AG09309 (cell line): ENCODE measurements at regions not wholly inside any gene's neighbourhood (a gene's known extent, or its start where the extent isn't known, plus 50 kb on each side); places are given as distances from the start of the nearest gene placed in this dataset.
"Not testable (repeated sequence)": the region's sequence is repeated elsewhere in the genome, so short reads cannot be mapped to it uniquely, and the experiment has no call there.

ENCODE experiments used
- DNase-seq: peaks from one replicate; pipeline ENCODE4 v3.0.0-alpha.2; 2010; ENCODE audit warnings: low read depth
- H3K4me3 ChIP-seq: 2 replicates; pipeline ENCODE4 v1.5.1; 2011; ENCODE audit warnings: mild to moderate bottlenecking, low read depth, low read length, moderate library complexity; ENCODE audit not compliant: control insufficient read depth
- CTCF ChIP-seq: IDR thresholded peaks from 2 replicates; pipeline ENCODE4 v1.5.1; 2011; ENCODE audit warnings: mild to moderate bottlenecking, low read depth, low read length, inconsistent platforms; ENCODE audit not compliant: insufficient read depth, control insufficient read depth; ENCODE audit errors: missing control alignments

- peak; percentile 18 for TF ChIP-seq CTCF
- DNase-seq, result no peak
- no peak overlapping the region for H3K4me3 ChIP-seq
Measured at GRCh38 chr5:106454651-106455415, 1215.9 kb downstream of the EFNA5 start.

- no peak for TF ChIP-seq CTCF
- DNase-seq, result no peak
- H3K4me3 ChIP-seq, result no peak overlapping the region
Measured at GRCh38 chr5:106454050-106454449, 1216.7 kb downstream of the EFNA5 start.

- H3K4me3 ChIP-seq, result no peak overlapping the region
- TF ChIP-seq CTCF, result no peak
- no peak for DNase-seq
Measured at GRCh38 chr5:106451998-106452397, 1218.7 kb downstream of the EFNA5 start.

- TF ChIP-seq CTCF, result no peak
- DNase-seq, result no peak
Measured at GRCh38 chr5:106443746-106444145, 1227.0 kb downstream of the EFNA5 start.

GRCh38 chr5:106435185-106435584 is 1235.6 kb downstream of the EFNA5 start:
- no peak for TF ChIP-seq CTCF
- H3K4me3 ChIP-seq, result no peak overlapping the region
- DNase-seq, result no peak

More at GRCh38 chr5:106443746-106444145, 1227.0 kb downstream of the EFNA5 start:
- H3K4me3 ChIP-seq, result no peak overlapping the region

- not testable (repeated sequence) for H3K4me3 ChIP-seq, DNase-seq
Measured at GRCh38 chr5:106430733-106431132, 1240.0 kb downstream of the EFNA5 start.

GRCh38 chr5:106423109-106423897 is 1247.4 kb downstream of the EFNA5 start:
- no peak overlapping the region for H3K4me3 ChIP-seq
- no peak for TF ChIP-seq CTCF
- DNase-seq, result no peak
